ENCODE measurements at regions not wholly inside any gene's neighbourhood (a gene's known extent, or its start where the extent isn't known, plus 50 kb on each side); places are given as distances from the start of the nearest gene placed in this dataset.

DNA sequence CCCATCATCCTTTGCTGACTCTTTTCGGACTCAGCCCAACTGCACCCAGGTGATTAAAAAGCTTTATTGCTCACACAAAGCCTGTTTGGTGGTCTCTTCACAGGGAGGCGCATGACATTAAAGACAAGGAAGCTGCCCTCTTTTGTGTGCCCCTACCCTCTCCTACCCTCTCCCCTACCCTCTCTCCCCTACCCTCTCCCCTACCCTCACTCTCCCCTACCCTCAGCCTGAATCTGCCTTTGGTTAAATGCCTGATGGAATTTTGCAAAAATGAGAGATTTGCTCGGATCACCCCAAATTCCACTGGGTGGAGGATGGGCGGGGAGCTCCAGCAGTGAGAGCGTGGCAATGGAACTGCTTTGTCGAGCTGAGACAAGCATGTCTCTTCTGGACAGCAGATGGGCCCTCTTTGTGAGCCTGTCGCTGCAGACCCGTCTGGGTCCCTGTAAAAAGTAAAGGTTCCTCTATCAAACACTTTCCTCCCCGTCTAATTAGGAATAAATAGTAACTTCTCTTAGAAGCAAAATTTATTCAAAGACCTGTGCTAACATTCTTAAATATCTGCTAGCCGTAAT lies 76.4 kb upstream of the MLN start:
- Histone ChIP-seq H3K9me3 (ENCODE audit: low read length) (no peaks in the 10 kb centered on the region), H3K9me2 (replicated peaks; ENCODE audit: insufficient read depth, low read length) (no peaks in the 10 kb centered on the region), H3K4me2 (ENCODE audit: low read depth, low read length, poor library complexity, severe bottlenecking) (no peak overlapping the region), H3K27ac (ENCODE audit: low read length) (no peak overlapping the region), H3K79me2 (ENCODE audit: low read length) (no peaks in the 10 kb centered on the region), H2AFZ (ENCODE audit: low read length) (no peak overlapping the region), H3K36me3 (ENCODE audit: insufficient read depth, low read length) (no peaks in the 10 kb centered on the region), H3K9ac (ENCODE audit: low read length) (no peak overlapping the region), H4K20me1 (ENCODE audit: insufficient read depth, low read depth, low read length) (no peaks in the 10 kb centered on the region), H3K4me1 (ENCODE audit: low read length) (no peaks in the 10 kb centered on the region), H3K27me3 (ENCODE audit: low read length) (no peaks in the 10 kb centered on the region), H3K4me3 (ENCODE audit: low read length) (no peak overlapping the region)
- DNase-seq, result no peak

GRCh38 chr6:33878562-33878961 lies 74.8 kb upstream of the MLN start:
- Histone ChIP-seq H3K27ac (ENCODE audit: low read length) (no peak overlapping the region), H3K36me3 (ENCODE audit: insufficient read depth, low read length) (no peaks in the 10 kb centered on the region), H3K79me2 (ENCODE audit: low read length) (no peaks in the 10 kb centered on the region), H2AFZ (ENCODE audit: low read length) (no peak overlapping the region), H3K4me3 (ENCODE audit: low read length) (no peak overlapping the region), H3K27me3 (ENCODE audit: low read length) (no peaks in the 10 kb centered on the region), H3K9me3 (ENCODE audit: low read length) (no peaks in the 10 kb centered on the region), H4K20me1 (ENCODE audit: insufficient read depth, low read depth, low read length) (no peaks in the 10 kb centered on the region), H3K4me2 (ENCODE audit: low read depth, low read length, poor library complexity, severe bottlenecking) (no peak overlapping the region), H3K9ac (ENCODE audit: low read length) (no peak overlapping the region), H3K4me1 (ENCODE audit: low read length) (no peaks in the 10 kb centered on the region), H3K9me2 (replicated peaks; ENCODE audit: insufficient read depth, low read length) (no peaks in the 10 kb centered on the region)
- DNase-seq, result no peak

GRCh38 chr6:33877982-33878535 lies 74.3 kb upstream of the MLN start:
- DNase-seq, result no peak

GRCh38 chr6:33875696-33876095 lies 71.9 kb upstream of the MLN start:
- Histone ChIP-seq H3K9ac (ENCODE audit: low read length) (no peak overlapping the region), H3K36me3 (ENCODE audit: insufficient read depth, low read length) (no peaks in the 10 kb centered on the region), H3K4me1 (ENCODE audit: low read length) (no peaks in the 10 kb centered on the region), H3K79me2 (ENCODE audit: low read length) (no peaks in the 10 kb centered on the region), H3K27ac (ENCODE audit: low read length) (no peak overlapping the region), H3K27me3 (ENCODE audit: low read length) (no peaks in the 10 kb centered on the region), H3K9me2 (replicated peaks; ENCODE audit: insufficient read depth, low read length) (no peaks in the 10 kb centered on the region), H3K9me3 (ENCODE audit: low read length) (no peaks in the 10 kb centered on the region), H3K4me3 (ENCODE audit: low read length) (no peak overlapping the region), H2AFZ (ENCODE audit: low read length) (no peak overlapping the region), H4K20me1 (ENCODE audit: insufficient read depth, low read depth, low read length) (no peaks in the 10 kb centered on the region), H3K4me2 (ENCODE audit: low read depth, low read length, poor library complexity, severe bottlenecking) (no peak overlapping the region)
- DNase-seq, result no peak

More at GRCh38 chr6:33877982-33878535, 74.3 kb upstream of the MLN start:
- Histone ChIP-seq H4K20me1 (ENCODE audit: insufficient read depth, low read depth, low read length) (no peaks in the 10 kb centered on the region), H3K27ac (ENCODE audit: low read length) (no peak overlapping the region), H3K79me2 (ENCODE audit: low read length) (no peaks in the 10 kb centered on the region), H3K4me3 (ENCODE audit: low read length) (no peak overlapping the region), H3K9ac (ENCODE audit: low read length) (no peak overlapping the region), H3K4me2 (ENCODE audit: low read depth, low read length, poor library complexity, severe bottlenecking) (no peak overlapping the region), H2AFZ (ENCODE audit: low read length) (no peak overlapping the region), H3K36me3 (ENCODE audit: insufficient read depth, low read length) (no peaks in the 10 kb centered on the region), H3K9me2 (replicated peaks; ENCODE audit: insufficient read depth, low read length) (no peaks in the 10 kb centered on the region), H3K4me1 (ENCODE audit: low read length) (no peaks in the 10 kb centered on the region), H3K9me3 (ENCODE audit: low read length) (no peaks in the 10 kb centered on the region), H3K27me3 (ENCODE audit: low read length) (no peaks in the 10 kb centered on the region)

- no peaks in the 10 kb centered on the region for H3K36me3 ChIP-seq (ENCODE audit: insufficient read depth, low read length)
- H3K4me3 ChIP-seq (ENCODE audit: low read length), result no peak overlapping the region
- no peaks in the 10 kb centered on the region for H3K27me3 ChIP-seq (ENCODE audit: low read length)
- no peaks in the 10 kb centered on the region for H3K79me2 ChIP-seq (ENCODE audit: low read length)
- H3K27ac ChIP-seq (ENCODE audit: low read length), result no peak overlapping the region
- H3K4me1 ChIP-seq (ENCODE audit: low read length), result no peaks in the 10 kb centered on the region
- no peak for DNase-seq
- no peak overlapping the region for H3K4me2 ChIP-seq (ENCODE audit: low read depth, low read length, poor library complexity, severe bottlenecking)
- H2AFZ ChIP-seq (ENCODE audit: low read length), result no peak overlapping the region
- H3K9ac ChIP-seq (ENCODE audit: low read length), result no peak overlapping the region
- H4K20me1 ChIP-seq (ENCODE audit: insufficient read depth, low read depth, low read length), result no peaks in the 10 kb centered on the region
- no peaks in the 10 kb centered on the region for H3K9me2 ChIP-seq (replicated peaks; ENCODE audit: insufficient read depth, low read length)
- no peaks in the 10 kb centered on the region for H3K9me3 ChIP-seq (ENCODE audit: low read length)
Measured at GRCh38 chr6:33875141-33875581, 71.4 kb upstream of the MLN start.

DNA sequence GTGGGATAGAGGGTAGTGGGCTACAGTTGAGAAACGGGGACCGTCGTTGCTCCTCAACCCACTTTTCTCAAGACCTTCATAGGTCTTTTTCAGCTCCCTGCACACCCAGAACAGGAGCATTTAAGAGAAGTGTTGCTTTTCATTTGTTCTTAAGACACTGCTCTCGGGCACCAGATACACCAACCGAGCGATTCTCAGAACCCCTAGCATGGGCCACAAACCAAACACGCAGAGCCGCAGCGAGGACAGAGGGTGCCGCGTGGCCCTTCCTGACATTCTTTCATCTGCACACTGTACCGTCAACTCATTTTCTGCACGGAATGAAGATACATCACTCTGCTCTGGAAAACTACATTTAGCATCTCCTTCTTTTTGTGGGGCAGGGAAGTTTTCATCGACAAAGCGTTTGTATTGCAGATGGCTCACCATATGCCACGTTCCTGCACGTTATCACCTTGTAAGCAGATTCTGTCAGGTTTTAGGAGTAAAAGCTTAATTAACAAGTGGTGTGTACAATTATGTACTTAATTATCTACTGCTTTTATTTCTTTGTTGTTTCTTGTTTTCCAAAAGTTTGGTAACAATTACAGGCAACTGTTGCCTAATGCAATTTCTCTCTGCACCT lies 70.4 kb upstream of the MLN start:
- Histone ChIP-seq H3K27ac (ENCODE audit: low read length) (no peak overlapping the region), H3K36me3 (ENCODE audit: insufficient read depth, low read length) (no peaks in the 10 kb centered on the region), H3K4me2 (ENCODE audit: low read depth, low read length, poor library complexity, severe bottlenecking) (no peak overlapping the region), H3K27me3 (ENCODE audit: low read length) (no peaks in the 10 kb centered on the region), H2AFZ (ENCODE audit: low read length) (no peak overlapping the region), H3K9me2 (replicated peaks; ENCODE audit: insufficient read depth, low read length) (no peaks in the 10 kb centered on the region), H3K9me3 (ENCODE audit: low read length) (no peaks in the 10 kb centered on the region), H4K20me1 (ENCODE audit: insufficient read depth, low read depth, low read length) (no peaks in the 10 kb centered on the region), H3K4me3 (ENCODE audit: low read length) (no peak overlapping the region), H3K4me1 (ENCODE audit: low read length) (no peaks in the 10 kb centered on the region), H3K9ac (ENCODE audit: low read length) (no peak overlapping the region), H3K79me2 (ENCODE audit: low read length) (no peaks in the 10 kb centered on the region)
- DNase-seq, result no peak

DNA sequence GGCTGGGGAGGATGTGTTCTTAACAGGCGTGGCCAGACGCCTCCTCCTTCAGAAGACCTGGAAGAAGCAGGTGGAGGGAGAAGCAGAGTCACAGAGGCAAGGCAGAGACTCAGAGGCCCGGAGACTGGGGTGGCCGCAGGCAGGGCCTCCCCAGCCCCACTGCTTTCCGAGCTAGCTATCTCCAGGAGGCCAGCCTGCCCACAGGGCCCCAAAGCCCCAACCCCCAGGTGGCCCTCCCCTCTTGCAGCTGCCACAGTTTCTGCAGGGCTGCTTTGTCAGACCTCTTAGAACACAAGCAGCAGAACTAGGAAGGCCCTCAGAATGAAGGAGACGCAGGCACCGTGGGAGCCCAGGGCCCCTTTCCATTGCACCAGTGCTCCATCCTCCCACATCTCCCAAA lies 69.0 kb upstream of the MLN start:
- no peaks in the 10 kb centered on the region for H3K9me2 ChIP-seq (replicated peaks; ENCODE audit: insufficient read depth, low read length)
- H3K9ac ChIP-seq (ENCODE audit: low read length), result no peak overlapping the region
- H2AFZ ChIP-seq (ENCODE audit: low read length), result no peak overlapping the region
- no peaks in the 10 kb centered on the region for H3K4me1 ChIP-seq (ENCODE audit: low read length)
- no peaks in the 10 kb centered on the region for H3K27me3 ChIP-seq (ENCODE audit: low read length)
- H3K79me2 ChIP-seq (ENCODE audit: low read length), result no peaks in the 10 kb centered on the region
- no peak overlapping the region for H3K4me3 ChIP-seq (ENCODE audit: low read length)
- no peak overlapping the region for H3K4me2 ChIP-seq (ENCODE audit: low read depth, low read length, poor library complexity, severe bottlenecking)
- H3K36me3 ChIP-seq (ENCODE audit: insufficient read depth, low read length), result no peaks in the 10 kb centered on the region
- no peaks in the 10 kb centered on the region for H3K9me3 ChIP-seq (ENCODE audit: low read length)
- no peak for DNase-seq
- H4K20me1 ChIP-seq (ENCODE audit: insufficient read depth, low read depth, low read length), result no peaks in the 10 kb centered on the region
- no peak overlapping the region for H3K27ac ChIP-seq (ENCODE audit: low read length)

DNA sequence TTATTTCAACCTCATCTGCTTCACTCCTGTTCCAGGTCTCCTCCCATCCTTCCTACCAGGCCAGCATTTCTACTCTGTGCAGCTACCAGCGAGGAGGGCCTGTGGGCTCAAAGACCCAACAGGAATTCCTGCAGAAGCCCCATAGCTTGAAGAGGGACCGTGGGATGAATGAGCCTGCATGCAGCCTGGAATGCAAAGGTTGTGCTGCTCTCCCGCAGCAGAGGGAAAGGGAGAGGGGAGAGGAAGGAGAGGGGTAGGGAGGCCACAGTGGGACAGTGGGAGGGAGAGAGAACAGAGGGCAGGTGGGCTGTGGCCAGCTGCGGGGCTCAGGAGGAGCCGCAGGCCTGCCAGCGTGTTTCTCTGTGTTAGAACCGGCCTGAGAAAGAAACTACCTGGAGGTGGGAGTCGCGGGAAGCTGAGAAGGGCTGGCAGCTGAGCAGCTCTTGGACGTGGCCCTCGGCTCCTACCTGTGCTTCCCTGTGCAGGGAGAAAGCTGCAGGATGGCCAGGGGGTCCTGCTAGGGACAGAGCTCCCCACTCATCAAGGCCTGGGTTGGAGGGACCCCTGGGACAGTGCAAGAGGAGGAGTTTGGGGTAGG lies 66.1 kb upstream of the MLN start:
- DNase-seq, result no peak
- H2AFZ ChIP-seq (ENCODE audit: low read length), result no peak overlapping the region
- H3K27me3 ChIP-seq (ENCODE audit: low read length), result no peaks in the 10 kb centered on the region
- H3K27ac ChIP-seq (ENCODE audit: low read length), result no peak overlapping the region
- H3K4me3 ChIP-seq (ENCODE audit: low read length), result no peak overlapping the region
- no peaks in the 10 kb centered on the region for H4K20me1 ChIP-seq (ENCODE audit: insufficient read depth, low read depth, low read length)
- no peak overlapping the region for H3K4me2 ChIP-seq (ENCODE audit: low read depth, low read length, poor library complexity, severe bottlenecking)
- no peaks in the 10 kb centered on the region for H3K9me2 ChIP-seq (replicated peaks; ENCODE audit: insufficient read depth, low read length)
- H3K9me3 ChIP-seq (ENCODE audit: low read length), result no peaks in the 10 kb centered on the region
- H3K9ac ChIP-seq (ENCODE audit: low read length), result no peak overlapping the region
- H3K4me1 ChIP-seq (ENCODE audit: low read length), result no peaks in the 10 kb centered on the region
- H3K36me3 ChIP-seq (ENCODE audit: insufficient read depth, low read length), result no peaks in the 10 kb centered on the region
- H3K79me2 ChIP-seq (ENCODE audit: low read length), result no peaks in the 10 kb centered on the region
